WTC11 (cell line): ENCODE measurements at regions not wholly inside any gene's neighbourhood (a gene's known extent, or its start where the extent isn't known, plus 50 kb on each side); places are given as distances from the start of the nearest gene placed in this dataset.
"Not testable (repeated sequence)": the region's sequence is repeated elsewhere in the genome, so short reads cannot be mapped to it uniquely, and the experiment has no call there.

ENCODE experiments used
- ATAC-seq: fragments of 200-7000 bp; cut with Tn5 transposase; 2 replicates; pipeline ENCODE4 v1.10.0; 2021; ENCODE audit warnings: mild to moderate bottlenecking, moderate library complexity
- CTCF ChIA-PET: fragments of 300-600 bp; sonication (Branson Sonifier 250); formaldehyde crosslinking; loops from one replicate; lab custom pipeline; 2021; ENCODE audit warnings: antibody characterized with exemption; lab: Charles Lee
- POLR2A ChIA-PET: fragments of 350-600 bp; sonication (Branson Sonifier 250); formaldehyde crosslinking; loops from one replicate; lab custom pipeline; 2021; ENCODE audit warnings: antibody characterized with exemption; lab: Charles Lee
- DNase-seq: peaks from one replicate; pipeline ENCODE4 v3.0.0; 2021; ENCODE audit warnings: low spot score
- H3K27ac Mint-ChIP-seq: 2 replicates; pipeline ENCODE4 v1.8.0; 2021; ENCODE audit warnings: mixed read lengths
- H3K27me3 Mint-ChIP-seq: 2 replicates; pipeline ENCODE4 v1.8.0; 2021; ENCODE audit warnings: low read depth, mild to moderate bottlenecking, moderate library complexity, mixed read lengths
- H3K36me3 Mint-ChIP-seq: 2 replicates; pipeline ENCODE4 v1.8.0; 2021; ENCODE audit warnings: mixed read lengths
- H3K4me1 Mint-ChIP-seq: 2 replicates; pipeline ENCODE4 v1.8.0; 2022; ENCODE audit warnings: mixed read lengths
- H3K4me3 Mint-ChIP-seq: 2 replicates; pipeline ENCODE4 v1.8.0; 2021; ENCODE audit warnings: mild to moderate bottlenecking, moderate library complexity, mixed read lengths
- H3K9me3 Mint-ChIP-seq: 2 replicates; pipeline ENCODE4 v1.8.0; 2021; ENCODE audit warnings: mixed read lengths
- CBFB ChIP-seq: sonication (generic); formaldehyde crosslinking; IDR thresholded peaks from 2 replicates; pipeline ENCODE4 v1.8.1; 2022; ENCODE audit warnings: mild to moderate bottlenecking, low read depth, missing genetic modification reagents
- ELF4 ChIP-seq: sonication (generic); formaldehyde crosslinking; IDR thresholded peaks from 2 replicates; pipeline ENCODE4 v1.8.1; 2022; ENCODE audit warnings: low read depth, mild to moderate bottlenecking, moderate library complexity, missing genetic modification reagents
- FOXP1 ChIP-seq: sonication (generic); formaldehyde crosslinking; IDR thresholded peaks from 2 replicates; pipeline ENCODE4 v1.8.0; 2022; ENCODE audit warnings: missing genetic modification reagents, mild to moderate bottlenecking, moderate library complexity, borderline replicate concordance
- JAZF1 ChIP-seq: fragments of 250-450 bp; sonication (Bioruptor Pico); IDR thresholded peaks from 2 replicates; pipeline ENCODE4 v1.9.0; 2021; ENCODE audit warnings: moderate library complexity, mild to moderate bottlenecking, inconsistent platforms
- MXD4 ChIP-seq: fragments of 250-450 bp; sonication (Bioruptor Pico); IDR thresholded peaks from 2 replicates; pipeline ENCODE4 v1.8.0; 2021; ENCODE audit warnings: mild to moderate bottlenecking, moderate library complexity, borderline replicate concordance
- NFATC4 ChIP-seq: fragments of 250-450 bp; sonication (Bioruptor Pico); IDR thresholded peaks from 2 replicates; pipeline ENCODE4 v1.9.0; 2021; ENCODE audit warnings: mild to moderate bottlenecking
- NFE2L1 ChIP-seq: sonication (generic); formaldehyde crosslinking; IDR thresholded peaks from 2 replicates; pipeline ENCODE4 v1.8.1; 2023; ENCODE audit warnings: missing genetic modification reagents
- NR3C1 ChIP-seq: sonication (generic); formaldehyde crosslinking; conservative IDR thresholded peaks from 2 replicates; pipeline ENCODE4 v1.8.1; 2023; ENCODE audit warnings: low read depth, mild to moderate bottlenecking, missing genetic modification reagents
- OVOL2 ChIP-seq: fragments of 250-450 bp; sonication (Bioruptor Pico); IDR thresholded peaks from 2 replicates; pipeline ENCODE4 v1.9.0; 2021; ENCODE audit warnings: mild to moderate bottlenecking, borderline replicate concordance
- TCF7 ChIP-seq: sonication (generic); formaldehyde crosslinking; IDR thresholded peaks from 2 replicates; pipeline ENCODE4 v1.8.0; 2022; ENCODE audit warnings: mild to moderate bottlenecking, low read depth, missing genetic modification reagents, moderate library complexity
- TEAD1 ChIP-seq: sonication (generic); formaldehyde crosslinking; IDR thresholded peaks from 2 replicates; pipeline ENCODE4 v1.8.0; 2022; ENCODE audit warnings: mild to moderate bottlenecking, missing genetic modification reagents
- TF ChIP-seq, protein P1 (sequence below): fragments of 250-450 bp; sonication (Bioruptor Pico); IDR thresholded peaks from 2 replicates; pipeline ENCODE4 v1.9.0; 2021; ENCODE audit warnings: mild to moderate bottlenecking
- TF ChIP-seq, protein P2 (sequence below): fragments of 200-600 bp; IDR thresholded peaks from 2 replicates; pipeline ENCODE4 v1.8.0; 2022; ENCODE audit warnings: antibody characterized with exemption
- TF ChIP-seq, protein P3 (sequence below): sonication (generic); formaldehyde crosslinking; IDR thresholded peaks from 2 replicates; pipeline ENCODE4 v1.8.1; 2023; ENCODE audit warnings: mild to moderate bottlenecking, missing genetic modification reagents, borderline replicate concordance
- TF ChIP-seq, protein P4 (sequence below): sonication (generic); formaldehyde crosslinking; IDR thresholded peaks from 2 replicates; pipeline ENCODE4 v1.8.0; 2023; ENCODE audit warnings: mild to moderate bottlenecking, missing genetic modification reagents
- TF ChIP-seq, protein P5 (sequence below): fragments of 250-450 bp; sonication (Bioruptor Pico); IDR thresholded peaks from 2 replicates; pipeline ENCODE4 v2.1.2; 2022; ENCODE audit warnings: mild to moderate bottlenecking, moderate library complexity
- TF ChIP-seq, protein P6 (sequence below): sonication (generic); formaldehyde crosslinking; IDR thresholded peaks from 2 replicates; pipeline ENCODE4 v1.8.1; 2022; ENCODE audit warnings: mild to moderate bottlenecking, moderate library complexity, missing genetic modification reagents

DNA sequence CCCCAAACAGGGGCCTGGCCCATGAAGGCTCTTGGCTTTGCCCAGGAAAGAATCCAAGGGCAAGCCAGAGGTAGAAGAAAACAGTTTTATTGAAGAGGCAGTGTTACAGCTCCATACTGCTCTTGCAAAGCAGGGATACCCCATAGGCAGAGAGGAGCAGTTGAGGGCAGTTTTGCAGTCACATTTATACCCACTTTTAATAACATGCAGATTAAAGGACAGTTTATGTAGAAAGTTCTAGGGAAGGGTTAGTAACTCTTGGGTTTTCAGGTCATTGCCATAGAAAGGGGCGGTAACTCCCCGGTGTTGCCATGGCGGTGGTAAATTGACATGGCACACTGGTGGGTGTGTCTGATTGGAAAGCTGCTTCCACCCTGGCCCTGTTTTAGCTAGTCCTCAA is 80.5 kb upstream of the GNAZ start (continued):
- TF ChIP-seq, protein P1, sequence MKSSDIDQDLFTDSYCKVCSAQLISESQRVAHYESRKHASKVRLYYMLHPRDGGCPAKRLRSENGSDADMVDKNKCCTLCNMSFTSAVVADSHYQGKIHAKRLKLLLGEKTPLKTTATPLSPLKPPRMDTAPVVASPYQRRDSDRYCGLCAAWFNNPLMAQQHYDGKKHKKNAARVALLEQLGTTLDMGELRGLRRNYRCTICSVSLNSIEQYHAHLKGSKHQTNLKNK = no peak
- TF ChIP-seq OVOL2 (CRISPR knock-in tag) (no peak), MXD4 (CRISPR knock-in tag) (no peak), NR3C1 (CRISPR knock-in tag) (no peak), CBFB (CRISPR knock-in tag) (no peak), JAZF1 (CRISPR knock-in tag) (no peak)
- TF ChIP-seq, protein P2, sequence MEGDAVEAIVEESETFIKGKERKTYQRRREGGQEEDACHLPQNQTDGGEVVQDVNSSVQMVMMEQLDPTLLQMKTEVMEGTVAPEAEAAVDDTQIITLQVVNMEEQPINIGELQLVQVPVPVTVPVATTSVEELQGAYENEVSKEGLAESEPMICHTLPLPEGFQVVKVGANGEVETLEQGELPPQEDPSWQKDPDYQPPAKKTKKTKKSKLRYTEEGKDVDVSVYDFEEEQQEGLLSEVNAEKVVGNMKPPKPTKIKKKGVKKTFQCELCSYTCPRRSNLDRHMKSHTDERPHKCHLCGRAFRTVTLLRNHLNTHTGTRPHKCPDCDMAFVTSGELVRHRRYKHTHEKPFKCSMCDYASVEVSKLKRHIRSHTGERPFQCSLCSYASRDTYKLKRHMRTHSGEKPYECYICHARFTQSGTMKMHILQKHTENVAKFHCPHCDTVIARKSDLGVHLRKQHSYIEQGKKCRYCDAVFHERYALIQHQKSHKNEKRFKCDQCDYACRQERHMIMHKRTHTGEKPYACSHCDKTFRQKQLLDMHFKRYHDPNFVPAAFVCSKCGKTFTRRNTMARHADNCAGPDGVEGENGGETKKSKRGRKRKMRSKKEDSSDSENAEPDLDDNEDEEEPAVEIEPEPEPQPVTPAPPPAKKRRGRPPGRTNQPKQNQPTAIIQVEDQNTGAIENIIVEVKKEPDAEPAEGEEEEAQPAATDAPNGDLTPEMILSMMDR = no peak
- TF ChIP-seq, protein P3, sequence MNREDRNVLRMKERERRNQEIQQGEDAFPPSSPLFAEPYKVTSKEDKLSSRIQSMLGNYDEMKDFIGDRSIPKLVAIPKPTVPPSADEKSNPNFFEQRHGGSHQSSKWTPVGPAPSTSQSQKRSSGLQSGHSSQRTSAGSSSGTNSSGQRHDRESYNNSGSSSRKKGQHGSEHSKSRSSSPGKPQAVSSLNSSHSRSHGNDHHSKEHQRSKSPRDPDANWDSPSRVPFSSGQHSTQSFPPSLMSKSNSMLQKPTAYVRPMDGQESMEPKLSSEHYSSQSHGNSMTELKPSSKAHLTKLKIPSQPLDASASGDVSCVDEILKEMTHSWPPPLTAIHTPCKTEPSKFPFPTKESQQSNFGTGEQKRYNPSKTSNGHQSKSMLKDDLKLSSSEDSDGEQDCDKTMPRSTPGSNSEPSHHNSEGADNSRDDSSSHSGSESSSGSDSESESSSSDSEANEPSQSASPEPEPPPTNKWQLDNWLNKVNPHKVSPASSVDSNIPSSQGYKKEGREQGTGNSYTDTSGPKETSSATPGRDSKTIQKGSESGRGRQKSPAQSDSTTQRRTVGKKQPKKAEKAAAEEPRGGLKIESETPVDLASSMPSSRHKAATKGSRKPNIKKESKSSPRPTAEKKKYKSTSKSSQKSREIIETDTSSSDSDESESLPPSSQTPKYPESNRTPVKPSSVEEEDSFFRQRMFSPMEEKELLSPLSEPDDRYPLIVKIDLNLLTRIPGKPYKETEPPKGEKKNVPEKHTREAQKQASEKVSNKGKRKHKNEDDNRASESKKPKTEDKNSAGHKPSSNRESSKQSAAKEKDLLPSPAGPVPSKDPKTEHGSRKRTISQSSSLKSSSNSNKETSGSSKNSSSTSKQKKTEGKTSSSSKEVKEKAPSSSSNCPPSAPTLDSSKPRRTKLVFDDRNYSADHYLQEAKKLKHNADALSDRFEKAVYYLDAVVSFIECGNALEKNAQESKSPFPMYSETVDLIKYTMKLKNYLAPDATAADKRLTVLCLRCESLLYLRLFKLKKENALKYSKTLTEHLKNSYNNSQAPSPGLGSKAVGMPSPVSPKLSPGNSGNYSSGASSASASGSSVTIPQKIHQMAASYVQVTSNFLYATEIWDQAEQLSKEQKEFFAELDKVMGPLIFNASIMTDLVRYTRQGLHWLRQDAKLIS (CRISPR knock-in tag) = no peak

DNA sequence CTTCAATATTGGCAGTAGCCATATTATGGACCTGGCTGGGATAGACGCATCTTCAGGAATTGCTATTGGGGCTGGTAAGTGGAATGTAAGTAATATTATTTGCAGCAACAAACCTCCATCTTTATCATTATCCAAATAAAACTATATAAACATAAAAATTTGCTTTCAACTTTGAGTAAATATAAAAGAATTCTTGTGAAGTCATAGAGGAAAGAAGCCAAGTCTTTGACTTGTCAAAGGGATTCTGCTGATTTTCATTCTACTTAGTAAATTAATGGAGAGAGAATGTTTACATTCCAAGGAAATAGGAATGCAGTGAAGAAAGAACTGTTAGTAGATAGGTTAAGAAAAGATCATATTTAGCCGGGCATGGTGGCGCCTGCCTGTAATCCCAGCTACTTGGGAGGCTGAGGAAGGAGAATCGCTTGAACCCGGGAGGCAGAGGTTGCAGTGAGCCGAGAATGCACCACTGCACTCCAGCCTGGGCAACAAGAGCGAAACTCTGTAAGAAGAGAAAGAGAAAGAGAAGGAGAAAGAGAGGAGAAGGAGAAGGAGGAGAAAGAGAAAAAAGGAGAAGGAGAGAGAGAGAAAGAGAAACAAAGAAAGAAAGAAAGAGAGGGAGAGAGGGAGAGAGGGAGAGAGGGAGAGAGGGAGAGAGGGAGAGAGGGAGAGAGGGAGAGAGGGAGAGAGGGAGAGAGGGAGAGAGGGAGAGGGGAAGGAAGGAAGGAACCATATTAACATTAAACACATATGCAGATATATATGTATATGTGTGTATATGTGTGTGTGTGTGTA is 79.4 kb upstream of the GNAZ start:
- H3K4me3 Mint-ChIP-seq, H3K27ac Mint-ChIP-seq, CTCF ChIA-PET, H3K36me3 Mint-ChIP-seq, POLR2A ChIA-PET, H3K4me1 Mint-ChIP-seq, DNase-seq, ATAC-seq: not testable (repeated sequence)
- Mint-ChIP-seq H3K9me3 (peaks cover 16% of the 10 kb centered on the region), H3K27me3 (peaks cover 61% of the 10 kb centered on the region)

DNA sequence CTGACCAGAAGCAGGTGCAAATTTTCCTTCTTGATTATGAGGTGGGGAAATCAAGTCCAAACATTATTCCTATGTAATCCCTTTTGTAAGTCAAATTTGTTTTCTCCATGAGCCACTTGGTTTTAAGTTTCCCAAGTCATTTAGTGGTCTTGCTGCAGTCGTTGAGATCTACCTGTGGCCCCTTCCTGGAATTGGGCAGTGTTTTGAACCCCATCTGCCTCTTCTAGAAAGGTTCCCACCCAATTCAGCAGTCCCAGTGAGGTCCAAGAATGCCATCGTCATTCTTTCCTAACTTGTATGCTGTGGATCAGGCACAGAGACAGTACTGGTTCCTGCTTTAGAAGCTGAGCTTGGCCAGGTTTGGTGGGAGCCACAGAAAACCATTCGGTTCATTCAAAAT is 77.8 kb upstream of the GNAZ start:
- DNase-seq (no peak), ATAC-seq (no peak)
- Mint-ChIP-seq H3K36me3 (peaks cover 8% of the 10 kb centered on the region), H3K27me3 (peaks cover 63% of the 10 kb centered on the region), H3K9me3 (peaks cover 17% of the 10 kb centered on the region), H3K4me1 (no peaks in the 10 kb centered on the region), H3K27ac (no peak overlapping the region), H3K4me3 (no peak overlapping the region)
- TF ChIP-seq NFE2L1 (CRISPR knock-in tag) (no peak), NFATC4 (CRISPR knock-in tag) (no peak), TCF7 (CRISPR knock-in tag) (no peak), FOXP1 (CRISPR knock-in tag) (no peak), ELF4 (no peak), TEAD1 (CRISPR knock-in tag) (no peak)
- TF ChIP-seq, protein P4, sequence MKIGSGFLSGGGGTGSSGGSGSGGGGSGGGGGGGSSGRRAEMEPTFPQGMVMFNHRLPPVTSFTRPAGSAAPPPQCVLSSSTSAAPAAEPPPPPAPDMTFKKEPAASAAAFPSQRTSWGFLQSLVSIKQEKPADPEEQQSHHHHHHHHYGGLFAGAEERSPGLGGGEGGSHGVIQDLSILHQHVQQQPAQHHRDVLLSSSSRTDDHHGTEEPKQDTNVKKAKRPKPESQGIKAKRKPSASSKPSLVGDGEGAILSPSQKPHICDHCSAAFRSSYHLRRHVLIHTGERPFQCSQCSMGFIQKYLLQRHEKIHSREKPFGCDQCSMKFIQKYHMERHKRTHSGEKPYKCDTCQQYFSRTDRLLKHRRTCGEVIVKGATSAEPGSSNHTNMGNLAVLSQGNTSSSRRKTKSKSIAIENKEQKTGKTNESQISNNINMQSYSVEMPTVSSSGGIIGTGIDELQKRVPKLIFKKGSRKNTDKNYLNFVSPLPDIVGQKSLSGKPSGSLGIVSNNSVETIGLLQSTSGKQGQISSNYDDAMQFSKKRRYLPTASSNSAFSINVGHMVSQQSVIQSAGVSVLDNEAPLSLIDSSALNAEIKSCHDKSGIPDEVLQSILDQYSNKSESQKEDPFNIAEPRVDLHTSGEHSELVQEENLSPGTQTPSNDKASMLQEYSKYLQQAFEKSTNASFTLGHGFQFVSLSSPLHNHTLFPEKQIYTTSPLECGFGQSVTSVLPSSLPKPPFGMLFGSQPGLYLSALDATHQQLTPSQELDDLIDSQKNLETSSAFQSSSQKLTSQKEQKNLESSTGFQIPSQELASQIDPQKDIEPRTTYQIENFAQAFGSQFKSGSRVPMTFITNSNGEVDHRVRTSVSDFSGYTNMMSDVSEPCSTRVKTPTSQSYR (CRISPR knock-in tag) = no peak
- TF ChIP-seq, protein P1 = no peak
- TF ChIP-seq, protein P5, sequence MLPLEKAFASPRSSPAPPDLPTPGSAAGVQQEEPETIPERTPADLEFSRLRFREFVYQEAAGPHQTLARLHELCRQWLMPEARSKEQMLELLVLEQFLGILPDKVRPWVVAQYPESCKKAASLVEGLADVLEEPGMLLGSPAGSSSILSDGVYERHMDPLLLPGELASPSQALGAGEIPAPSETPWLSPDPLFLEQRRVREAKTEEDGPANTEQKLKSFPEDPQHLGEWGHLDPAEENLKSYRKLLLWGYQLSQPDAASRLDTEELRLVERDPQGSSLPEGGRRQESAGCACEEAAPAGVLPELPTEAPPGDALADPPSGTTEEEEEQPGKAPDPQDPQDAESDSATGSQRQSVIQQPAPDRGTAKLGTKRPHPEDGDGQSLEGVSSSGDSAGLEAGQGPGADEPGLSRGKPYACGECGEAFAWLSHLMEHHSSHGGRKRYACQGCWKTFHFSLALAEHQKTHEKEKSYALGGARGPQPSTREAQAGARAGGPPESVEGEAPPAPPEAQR (CRISPR knock-in tag) = no peak
- TF ChIP-seq, protein P2 = no peak
- TF ChIP-seq, protein P6, sequence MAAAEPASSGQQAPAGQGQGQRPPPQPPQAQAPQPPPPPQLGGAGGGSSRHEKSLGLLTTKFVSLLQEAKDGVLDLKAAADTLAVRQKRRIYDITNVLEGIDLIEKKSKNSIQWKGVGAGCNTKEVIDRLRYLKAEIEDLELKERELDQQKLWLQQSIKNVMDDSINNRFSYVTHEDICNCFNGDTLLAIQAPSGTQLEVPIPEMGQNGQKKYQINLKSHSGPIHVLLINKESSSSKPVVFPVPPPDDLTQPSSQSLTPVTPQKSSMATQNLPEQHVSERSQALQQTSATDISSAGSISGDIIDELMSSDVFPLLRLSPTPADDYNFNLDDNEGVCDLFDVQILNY (CRISPR knock-in tag) = no peak
- POLR2A ChIA-PET = no interaction called here
- CTCF ChIA-PET = no interaction called here
